ENCODE measurements at regions not wholly inside any gene's neighbourhood (a gene's known extent, or its start where the extent isn't known, plus 50 kb on each side); places are given as distances from the start of the nearest gene placed in this dataset.

- TF ChIP-seq CTCF (IDR thresholded peaks at IDR 0.05; ENCODE audit: low read depth, low read length, missing input control) (no peak), TAF1 (conservative IDR thresholded peaks at IDR 0.05) (no peak), ATF3 (IDR thresholded peaks at IDR 0.05) (no peak), MAX (IDR thresholded peaks at IDR 0.05) (no peak), EGR1 (IDR thresholded peaks at IDR 0.05; ENCODE audit: low read depth in 2 of 2) (no peak), NR2F2 (IDR thresholded peaks at IDR 0.05) (no peak), REST (IDR thresholded peaks at IDR 0.05) (no peak), HNF4A (conservative IDR thresholded peaks at IDR 0.05) (no peak)
Observed at GRCh38 chr3:191753196-191753595, 292.2 kb downstream of the PYDC2 start.

All from liver (tissue), 3 donors.